Gastroesophageal sphincter (tissue), 4 donors: ENCODE measurements at regions not wholly inside any gene's neighbourhood (a gene's known extent, or its start where the extent isn't known, plus 50 kb on each side); places are given as distances from the start of the nearest gene placed in this dataset.

Experiments used
- ATAC-seq: fragments of 150-250 bp; one replicate; pipeline ENCODE4 v1.9.1; 2016; ENCODE audit warnings: mild to moderate bottlenecking, moderate library complexity
- H3K27ac ChIP-seq, 4 donors: fragments of 200-600 bp; sonication (generic) in 3 of 4; 1 replicate in 3 of 4; 2 replicates in 1 of 4; pipeline ENCODE4 v1.5.1; 2016 to 2019
- H3K27me3 ChIP-seq: fragments of 200-600 bp; sonication (generic); one replicate; pipeline ENCODE4 v1.5.1; 2019
- H3K36me3 ChIP-seq, 2 donors: fragments of 200-600 bp; sonication (generic); one replicate each; pipeline ENCODE4 v1.5.1; 2019; ENCODE audit warnings: control low read depth in 1 of 2
- H3K4me1 ChIP-seq, 3 donors: fragments of 200-600 bp; sonication (generic); 1 replicate in 2 of 3; 2 replicates in 1 of 3; pipeline ENCODE4 v1.5.1; 2016 to 2019; ENCODE audit warnings: control low read depth in 2 of 3
- H3K4me3 ChIP-seq, 2 donors: fragments of 200-600 bp; sonication (generic); one replicate each; pipeline ENCODE4 v1.5.1; 2019; ENCODE audit warnings: mild to moderate bottlenecking in 1 of 2, moderate library complexity in 1 of 2
- H3K9me3 ChIP-seq, 3 donors: fragments of 200-600 bp; sonication (generic); one replicate each; pipeline ENCODE4 v1.5.1; 2017 to 2019; ENCODE audit warnings: control low read depth in 2 of 3
- EP300 ChIP-seq: sonication (generic); formaldehyde crosslinking; IDR thresholded peaks from one replicate; pipeline ENCODE4 v1.6.1; 2017; ENCODE audit warnings: antibody characterized with exemption, mild to moderate bottlenecking
- POLR2A ChIP-seq, 2 donors: fragments of 450-650 bp; IDR thresholded peaks; one replicate each; pipeline ENCODE4 v1.6.1; 2017; ENCODE audit warnings: antibody characterized with exemption in 2 of 2, mild to moderate bottlenecking in 2 of 2, moderate library complexity in 1 of 2
- POLR2AphosphoS5 ChIP-seq: sonication (generic); formaldehyde crosslinking; IDR thresholded peaks from one replicate; pipeline ENCODE4 v1.6.1; 2017; ENCODE audit warnings: antibody characterized with exemption
- WGBS, 2 donors: methylation state at CpG; one replicate each; pipeline ENCODE4 v1.1.5; 2018; ENCODE audit warnings: low coverage in 1 of 2; 5-methylcytosine and 5-hydroxymethylcytosine counted together
- TF ChIP-seq, protein P1 (sequence below), 4 experiments: fragments of 200-600 bp in 2 of 4; fragments of 450-650 bp in 2 of 4; sonication (generic) in 1 of 4; IDR thresholded peaks; one replicate each; pipeline ENCODE4 v1.5.1; 2017 to 2019; ENCODE audit warnings: antibody characterized with exemption in 4 of 4, mild to moderate bottlenecking in 2 of 4, moderate library complexity in 2 of 4

DNA sequence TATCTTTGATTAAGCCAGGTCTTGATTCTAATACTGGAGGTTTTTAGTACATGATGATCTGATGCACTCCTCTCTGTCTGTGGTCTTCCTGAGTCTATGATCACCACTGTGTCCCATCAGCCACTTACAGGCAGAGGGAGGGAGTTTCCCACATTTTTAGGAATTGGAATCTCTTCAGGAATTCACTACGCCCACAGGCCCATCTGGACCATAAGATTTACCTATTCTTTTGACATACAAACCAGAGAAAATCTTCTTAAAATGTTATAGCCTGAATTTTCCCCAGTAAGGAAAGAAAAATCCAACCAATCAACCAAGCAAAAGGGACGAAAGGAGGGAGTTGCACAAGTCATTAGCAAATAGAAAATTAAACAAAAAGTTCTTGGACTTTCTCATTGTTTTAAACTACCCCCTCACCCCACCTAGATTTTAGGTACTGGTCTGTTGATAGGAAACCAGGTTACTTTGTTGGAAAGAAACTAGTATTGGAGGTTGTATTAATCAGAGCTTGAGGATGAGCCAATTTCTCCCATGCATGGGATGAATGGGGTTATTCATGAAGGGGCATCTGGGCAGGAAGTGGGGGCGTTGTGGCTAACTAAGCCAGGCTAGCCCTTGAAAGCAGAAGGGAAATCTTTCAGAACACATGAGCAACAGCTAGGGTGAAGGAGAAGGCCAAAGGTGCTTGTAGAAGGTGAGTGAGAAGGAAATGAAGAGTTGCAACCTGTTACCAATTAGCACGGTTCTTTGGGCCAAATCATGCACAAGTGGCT is 328.2 kb upstream of the MEX3C start:
- TF ChIP-seq POLR2AphosphoS5 (no peak), EP300 (no peak), POLR2A (IDR thresholded peaks at IDR 0.05) (no peak)
- TF ChIP-seq, protein P1, sequence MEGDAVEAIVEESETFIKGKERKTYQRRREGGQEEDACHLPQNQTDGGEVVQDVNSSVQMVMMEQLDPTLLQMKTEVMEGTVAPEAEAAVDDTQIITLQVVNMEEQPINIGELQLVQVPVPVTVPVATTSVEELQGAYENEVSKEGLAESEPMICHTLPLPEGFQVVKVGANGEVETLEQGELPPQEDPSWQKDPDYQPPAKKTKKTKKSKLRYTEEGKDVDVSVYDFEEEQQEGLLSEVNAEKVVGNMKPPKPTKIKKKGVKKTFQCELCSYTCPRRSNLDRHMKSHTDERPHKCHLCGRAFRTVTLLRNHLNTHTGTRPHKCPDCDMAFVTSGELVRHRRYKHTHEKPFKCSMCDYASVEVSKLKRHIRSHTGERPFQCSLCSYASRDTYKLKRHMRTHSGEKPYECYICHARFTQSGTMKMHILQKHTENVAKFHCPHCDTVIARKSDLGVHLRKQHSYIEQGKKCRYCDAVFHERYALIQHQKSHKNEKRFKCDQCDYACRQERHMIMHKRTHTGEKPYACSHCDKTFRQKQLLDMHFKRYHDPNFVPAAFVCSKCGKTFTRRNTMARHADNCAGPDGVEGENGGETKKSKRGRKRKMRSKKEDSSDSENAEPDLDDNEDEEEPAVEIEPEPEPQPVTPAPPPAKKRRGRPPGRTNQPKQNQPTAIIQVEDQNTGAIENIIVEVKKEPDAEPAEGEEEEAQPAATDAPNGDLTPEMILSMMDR (IDR thresholded peaks at IDR 0.05), result no peak
- H3K27me3 ChIP-seq, result no peaks in the 10 kb centered on the region
- no peak overlapping the region for H3K4me3 ChIP-seq
- no peak for ATAC-seq
- WGBS, 2 donors, result 73 to 75% methylated on average over 4 of the region's 4 CpGs
- no peak overlapping the region for H3K27ac ChIP-seq
- H3K9me3 ChIP-seq, result no peaks in the 10 kb centered on the region
- H3K36me3 ChIP-seq, result no peaks in the 10 kb centered on the region
- no peaks in the 10 kb centered on the region for H3K4me1 ChIP-seq

DNA sequence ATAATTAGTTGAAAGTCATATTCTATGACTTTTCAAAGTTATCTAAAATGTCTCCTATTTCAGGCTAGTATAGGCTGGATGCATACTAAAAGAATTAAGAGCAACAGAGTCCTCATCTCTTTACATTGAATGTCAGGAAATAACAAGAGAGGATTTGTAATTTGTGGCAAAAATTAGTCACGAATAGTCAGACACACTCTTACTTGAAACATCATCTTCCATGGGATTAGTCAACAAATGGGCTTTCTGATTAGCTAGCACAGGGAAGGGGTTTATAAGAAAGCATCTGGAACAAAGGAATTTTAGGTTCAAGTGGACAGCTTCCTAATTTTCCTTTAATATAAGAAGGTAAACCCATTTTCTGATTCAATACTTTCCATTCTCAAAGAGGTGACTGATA is 330.3 kb upstream of the MEX3C start:
- no peak overlapping the region for H3K27ac ChIP-seq
- 93% methylated on average over 1 of the region's 1 CpG for WGBS, 2 donors
- no peak for ATAC-seq

DNA sequence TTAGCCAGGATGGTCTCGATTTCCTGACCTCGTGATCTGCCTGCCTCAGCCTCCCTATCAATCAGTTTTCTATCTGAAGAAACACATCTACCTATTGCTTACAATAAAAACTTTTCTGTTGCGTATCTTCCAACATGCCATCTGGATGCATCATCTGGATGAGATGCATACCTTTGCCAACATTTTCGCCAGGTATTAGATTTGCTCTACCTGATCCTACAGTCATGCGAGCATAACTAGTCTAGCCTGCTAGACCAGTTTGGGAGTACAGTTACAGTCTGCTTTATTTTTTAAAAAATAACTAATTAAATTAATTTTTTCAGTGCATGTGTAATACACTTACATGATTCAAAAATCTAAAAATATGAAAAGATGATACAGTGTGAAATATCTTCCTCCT is 334.0 kb upstream of the MEX3C start:
- Histone ChIP-seq H3K9me3 (no peaks in the 10 kb centered on the region), H3K27ac (no peak overlapping the region), H3K4me1 (no peaks in the 10 kb centered on the region), H3K4me3 (no peak overlapping the region), H3K36me3 (no peaks in the 10 kb centered on the region), H3K27me3 (no peaks in the 10 kb centered on the region)
- 93 to 94% methylated on average over 4 to 5 of the region's 5 CpGs for WGBS, 2 donors
- ATAC-seq, result no peak
- TF ChIP-seq POLR2A (IDR thresholded peaks at IDR 0.05) (no peak), EP300 (no peak), POLR2AphosphoS5 (no peak)
- TF ChIP-seq, protein P1 (IDR thresholded peaks at IDR 0.05), result no peak

More for the DNA sequence above, 330.3 kb upstream of the MEX3C start:
- no peaks in the 10 kb centered on the region for H3K36me3 ChIP-seq
- TF ChIP-seq EP300 (no peak), POLR2AphosphoS5 (no peak), POLR2A (IDR thresholded peaks at IDR 0.05) (no peak)
- TF ChIP-seq, protein P1 (IDR thresholded peaks at IDR 0.05), result no peak
- no peaks in the 10 kb centered on the region for H3K4me1 ChIP-seq
- H3K4me3 ChIP-seq, result no peak overlapping the region
- no peaks in the 10 kb centered on the region for H3K9me3 ChIP-seq
- no peaks in the 10 kb centered on the region for H3K27me3 ChIP-seq

DNA sequence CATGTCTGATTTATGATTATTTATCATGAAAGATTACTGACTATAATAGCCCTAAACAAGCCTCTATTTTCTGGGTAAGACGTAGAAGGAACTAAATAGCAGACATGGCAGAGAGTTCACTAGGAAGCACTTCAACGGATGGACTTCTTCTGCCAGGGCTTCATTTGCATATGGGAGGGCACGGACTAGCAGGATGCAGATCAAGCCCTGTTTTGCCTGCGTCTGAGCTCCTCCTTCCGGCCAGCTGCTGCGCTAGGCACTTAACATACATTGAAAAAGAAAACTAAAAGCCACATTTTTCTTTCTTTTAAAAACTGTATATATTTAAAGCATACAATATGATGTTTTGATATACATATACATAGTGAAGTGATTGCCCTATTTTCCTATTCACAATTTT is 340.0 kb upstream of the MEX3C start:
- no peaks in the 10 kb centered on the region for H3K27me3 ChIP-seq
- no peak overlapping the region for H3K4me3 ChIP-seq
- no peak for ATAC-seq
- no peaks in the 10 kb centered on the region for H3K9me3 ChIP-seq
- H3K36me3 ChIP-seq, result no peaks in the 10 kb centered on the region
- TF ChIP-seq POLR2A (IDR thresholded peaks at IDR 0.05), result no peak
- TF ChIP-seq, protein P1 (IDR thresholded peaks at IDR 0.05), result no peak
- TF ChIP-seq POLR2AphosphoS5, result no peak
- no peak for TF ChIP-seq EP300
- 5 to 17% methylated on average over 2 to 6 of the region's 6 CpGs for WGBS, 2 donors
- H3K27ac ChIP-seq, result no peak overlapping the region
- no peaks in the 10 kb centered on the region for H3K4me1 ChIP-seq

DNA sequence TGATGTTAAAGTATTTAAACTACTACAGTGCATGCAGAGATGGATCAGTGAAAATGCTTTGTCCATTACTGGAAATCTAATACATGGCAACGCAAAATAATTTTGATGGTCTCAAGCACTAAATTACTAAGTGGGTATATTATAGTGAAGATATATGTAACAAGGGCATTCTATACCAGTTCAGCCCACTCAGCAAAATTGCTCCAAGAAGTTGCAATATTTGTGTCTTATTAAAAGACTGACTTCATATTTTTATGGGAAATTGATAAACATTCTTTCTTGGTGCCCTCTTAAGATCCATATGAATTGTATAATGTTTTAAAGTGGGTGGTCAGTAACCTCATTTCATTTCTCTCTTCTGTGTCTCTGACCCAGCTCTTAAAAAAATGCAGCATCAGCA is 343.1 kb upstream of the MEX3C start:
- H3K36me3 ChIP-seq, result no peaks in the 10 kb centered on the region
- no peaks in the 10 kb centered on the region for H3K9me3 ChIP-seq
- no peaks in the 10 kb centered on the region for H3K27me3 ChIP-seq
- ATAC-seq, result no peak
- no peaks in the 10 kb centered on the region for H3K4me1 ChIP-seq
- no peak overlapping the region for H3K4me3 ChIP-seq
- 94 to 100% methylated on average over 1 of the region's 1 CpG for WGBS, 2 donors
- TF ChIP-seq POLR2A (IDR thresholded peaks at IDR 0.05) (no peak), EP300 (no peak)
- TF ChIP-seq, protein P1 (IDR thresholded peaks at IDR 0.05), result no peak
- no peak overlapping the region for H3K27ac ChIP-seq
